ENCODE measurements at regions not wholly inside any gene's neighbourhood (a gene's known extent, or its start where the extent isn't known, plus 50 kb on each side); places are given as distances from the start of the nearest gene placed in this dataset.

GRCh38 chr12:5264006-5264405 is 167.9 kb upstream of the NTF3 start:
- no peak for TF ChIP-seq CTCF (IDR thresholded peaks at IDR 0.05)
- TF ChIP-seq POLR2A (IDR thresholded peaks at IDR 0.05) = no peak
- intact Hi-C loops (cut with DNase I) = no loop called here
- DNase-seq = no peak
- no peaks in the 10 kb centered on the region for H3K36me3 ChIP-seq (replicated peaks in 1 of 2)
- no peaks in the 10 kb centered on the region for H3K27me3 ChIP-seq
- no peaks in the 10 kb centered on the region for H3K4me1 ChIP-seq (replicated peaks in 1 of 2)
- 64 to 81% (median 75%) methylated on average over 2 of the region's 2 CpGs for WGBS, 4 donors
- H3K4me3 ChIP-seq = no peak overlapping the region
- H3K27ac ChIP-seq = no peak overlapping the region
- no peaks in the 10 kb centered on the region for H3K9me3 ChIP-seq (replicated peaks in 1 of 3)

GRCh38 chr12:5267603-5268423 is 164.1 kb upstream of the NTF3 start:
- Histone ChIP-seq H3K27ac (no peak overlapping the region), H3K36me3 (replicated peaks in 1 of 2) (no peaks in the 10 kb centered on the region), H3K4me1 (replicated peaks in 1 of 2) (no peaks in the 10 kb centered on the region), H3K4me3 (no peak overlapping the region), H3K27me3 (no peaks in the 10 kb centered on the region), H3K9me3 (replicated peaks in 1 of 3) (no peaks in the 10 kb centered on the region)
- intact Hi-C loops (cut with DNase I) = no loop called here
- WGBS, 4 donors = 74 to 90% (median 82%) methylated on average over 6 to 9 of the region's 9 CpGs
- DNase-seq = no peak
- TF ChIP-seq POLR2A (IDR thresholded peaks at IDR 0.05) (no peak), CTCF (IDR thresholded peaks at IDR 0.05) (no peak)

GRCh38 chr12:5268424-5269210 is 163.3 kb upstream of the NTF3 start:
- Histone ChIP-seq H3K36me3 (replicated peaks in 1 of 2) (no peaks in the 10 kb centered on the region), H3K4me1 (replicated peaks in 1 of 2) (no peaks in the 10 kb centered on the region), H3K9me3 (replicated peaks in 1 of 3) (no peaks in the 10 kb centered on the region), H3K4me3 (no peak overlapping the region), H3K27ac (no peak overlapping the region), H3K27me3 (no peaks in the 10 kb centered on the region)
- TF ChIP-seq POLR2A (IDR thresholded peaks at IDR 0.05) (no peak), CTCF (IDR thresholded peaks at IDR 0.05) (no peak)
- intact Hi-C loops (cut with DNase I) = no loop called here
- DNase-seq = no peak
- 82 to 90% (median 87%) methylated on average over 5 to 6 of the region's 6 CpGs for WGBS, 4 donors

GRCh38 chr12:5269846-5270245 is 162.1 kb upstream of the NTF3 start:
- no peak for TF ChIP-seq CTCF (IDR thresholded peaks at IDR 0.05)
- TF ChIP-seq POLR2A (IDR thresholded peaks at IDR 0.05) = no peak
- no peak for DNase-seq
- 56 to 90% (median 84%) methylated on average over 3 of the region's 3 CpGs for WGBS, 4 donors

More at GRCh38 chr12:5269846-5270245, 162.1 kb upstream of the NTF3 start:
- no peaks in the 10 kb centered on the region for H3K27me3 ChIP-seq
- no peak overlapping the region for H3K27ac ChIP-seq
- no peak overlapping the region for H3K4me3 ChIP-seq
- intact Hi-C loops (cut with DNase I) = no loop called here
- H3K36me3 ChIP-seq (replicated peaks in 1 of 2) = no peaks in the 10 kb centered on the region
- H3K9me3 ChIP-seq (replicated peaks in 1 of 3) = no peaks in the 10 kb centered on the region
- no peaks in the 10 kb centered on the region for H3K4me1 ChIP-seq (replicated peaks in 1 of 2)

Data from adrenal gland (tissue), 9 donors.